Stomach (tissue), 4 donors: ENCODE measurements at regions not wholly inside any gene's neighbourhood (a gene's known extent, or its start where the extent isn't known, plus 50 kb on each side); places are given as distances from the start of the nearest gene placed in this dataset.

Source experiments
- EP300 ChIP-seq: sonication (generic); formaldehyde crosslinking; IDR thresholded peaks from one replicate; pipeline ENCODE4 v1.6.1; 2017; ENCODE audit warnings: antibody characterized with exemption
- POLR2A ChIP-seq, 4 donors: fragments of 450-650 bp; IDR thresholded peaks; one replicate each; pipeline ENCODE4 v1.6.1; 2016; ENCODE audit warnings: antibody characterized with exemption in 4 of 4, control low read depth in 2 of 4, mild to moderate bottlenecking in 1 of 4, moderate library complexity in 1 of 4
- POLR2AphosphoS5 ChIP-seq, 3 donors: sonication (generic); formaldehyde crosslinking; IDR thresholded peaks; one replicate each; pipeline ENCODE4 v1.6.1; 2016; ENCODE audit warnings: antibody characterized with exemption in 3 of 3
- TF ChIP-seq, protein P1 (sequence below), 7 experiments: fragments of 450-650 bp in 4 of 7; fragments of 200-600 bp in 3 of 7; sonication (generic) in 3 of 7; IDR thresholded peaks; one replicate each; pipeline ENCODE4 v1.5.1; 2016 to 2019; ENCODE audit warnings: antibody characterized with exemption in 7 of 7, control low read depth in 2 of 7, mild to moderate bottlenecking in 1 of 7

- TF ChIP-seq, protein P1, sequence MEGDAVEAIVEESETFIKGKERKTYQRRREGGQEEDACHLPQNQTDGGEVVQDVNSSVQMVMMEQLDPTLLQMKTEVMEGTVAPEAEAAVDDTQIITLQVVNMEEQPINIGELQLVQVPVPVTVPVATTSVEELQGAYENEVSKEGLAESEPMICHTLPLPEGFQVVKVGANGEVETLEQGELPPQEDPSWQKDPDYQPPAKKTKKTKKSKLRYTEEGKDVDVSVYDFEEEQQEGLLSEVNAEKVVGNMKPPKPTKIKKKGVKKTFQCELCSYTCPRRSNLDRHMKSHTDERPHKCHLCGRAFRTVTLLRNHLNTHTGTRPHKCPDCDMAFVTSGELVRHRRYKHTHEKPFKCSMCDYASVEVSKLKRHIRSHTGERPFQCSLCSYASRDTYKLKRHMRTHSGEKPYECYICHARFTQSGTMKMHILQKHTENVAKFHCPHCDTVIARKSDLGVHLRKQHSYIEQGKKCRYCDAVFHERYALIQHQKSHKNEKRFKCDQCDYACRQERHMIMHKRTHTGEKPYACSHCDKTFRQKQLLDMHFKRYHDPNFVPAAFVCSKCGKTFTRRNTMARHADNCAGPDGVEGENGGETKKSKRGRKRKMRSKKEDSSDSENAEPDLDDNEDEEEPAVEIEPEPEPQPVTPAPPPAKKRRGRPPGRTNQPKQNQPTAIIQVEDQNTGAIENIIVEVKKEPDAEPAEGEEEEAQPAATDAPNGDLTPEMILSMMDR (IDR thresholded peaks at IDR 0.05), result no peak
- TF ChIP-seq POLR2A (IDR thresholded peaks at IDR 0.05) (no peak), POLR2AphosphoS5 (IDR thresholded peaks at IDR 0.05) (no peak), EP300 (no peak)
These were observed 521.9 kb downstream of the TLE4 start for GRCh38 chr9:80093695-80094094.
